ENCODE measurements at regions not wholly inside any gene's neighbourhood (a gene's known extent, or its start where the extent isn't known, plus 50 kb on each side); places are given as distances from the start of the nearest gene placed in this dataset.
"Not testable (repeated sequence)": the region's sequence is repeated elsewhere in the genome, so short reads cannot be mapped to it uniquely, and the experiment has no call there.

- ATAC-seq (no peak), DNase-seq (no peak)
- intact Hi-C loops (cut with micrococcal nuclease) = no loop called here
Observed at GRCh38 chr14:104230946-104231345, 92.6 kb downstream of the KIF26A start.

DNA sequence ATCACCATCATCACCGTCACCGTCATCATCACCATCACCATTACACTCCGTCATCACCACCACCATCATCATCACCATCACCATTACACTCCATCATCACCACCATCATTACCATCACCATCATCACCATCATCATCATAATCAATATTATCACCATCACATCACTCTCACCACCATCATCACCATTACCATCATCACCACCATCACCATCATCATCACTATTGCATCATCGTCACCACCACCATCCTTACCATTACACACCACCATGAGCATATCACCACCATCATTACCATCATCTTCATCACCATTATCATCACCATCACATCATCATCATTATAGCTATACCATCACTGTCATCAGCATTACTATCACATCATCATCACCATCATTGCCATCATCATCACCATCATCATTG lies 93.7 kb downstream of the KIF26A start:
- intact Hi-C loops (cut with micrococcal nuclease) = no loop called here
- ATAC-seq = no peak
- DNase-seq = no peak

- ATAC-seq; DNase-seq; intact Hi-C loops (cut with micrococcal nuclease): not testable (repeated sequence)
Observed at GRCh38 chr14:104234007-104234786, 95.8 kb downstream of the KIF26A start.

DNA sequence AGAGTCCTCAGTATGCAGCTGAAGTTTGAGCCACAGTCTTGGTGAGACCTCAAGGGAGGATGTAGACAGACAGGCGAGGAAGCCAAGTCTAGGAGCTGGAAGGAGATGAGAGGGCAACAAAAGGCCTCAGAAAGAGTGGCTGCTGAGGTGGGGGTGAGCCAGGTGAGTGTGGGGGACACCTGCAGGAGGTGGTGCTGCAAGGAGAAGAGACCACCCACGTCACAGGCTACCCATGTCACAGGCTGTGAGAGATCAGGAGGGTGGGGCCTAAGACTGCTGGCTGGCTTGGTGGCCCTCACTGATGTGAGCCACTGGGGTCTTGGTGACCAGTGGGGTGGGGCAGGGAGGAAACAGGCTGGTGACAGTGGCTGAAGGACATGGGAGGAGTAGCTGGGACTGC lies 97.3 kb downstream of the KIF26A start:
- intact Hi-C loops (cut with micrococcal nuclease) = no loop called here
- ATAC-seq (no peak), DNase-seq (no peak)

DNA sequence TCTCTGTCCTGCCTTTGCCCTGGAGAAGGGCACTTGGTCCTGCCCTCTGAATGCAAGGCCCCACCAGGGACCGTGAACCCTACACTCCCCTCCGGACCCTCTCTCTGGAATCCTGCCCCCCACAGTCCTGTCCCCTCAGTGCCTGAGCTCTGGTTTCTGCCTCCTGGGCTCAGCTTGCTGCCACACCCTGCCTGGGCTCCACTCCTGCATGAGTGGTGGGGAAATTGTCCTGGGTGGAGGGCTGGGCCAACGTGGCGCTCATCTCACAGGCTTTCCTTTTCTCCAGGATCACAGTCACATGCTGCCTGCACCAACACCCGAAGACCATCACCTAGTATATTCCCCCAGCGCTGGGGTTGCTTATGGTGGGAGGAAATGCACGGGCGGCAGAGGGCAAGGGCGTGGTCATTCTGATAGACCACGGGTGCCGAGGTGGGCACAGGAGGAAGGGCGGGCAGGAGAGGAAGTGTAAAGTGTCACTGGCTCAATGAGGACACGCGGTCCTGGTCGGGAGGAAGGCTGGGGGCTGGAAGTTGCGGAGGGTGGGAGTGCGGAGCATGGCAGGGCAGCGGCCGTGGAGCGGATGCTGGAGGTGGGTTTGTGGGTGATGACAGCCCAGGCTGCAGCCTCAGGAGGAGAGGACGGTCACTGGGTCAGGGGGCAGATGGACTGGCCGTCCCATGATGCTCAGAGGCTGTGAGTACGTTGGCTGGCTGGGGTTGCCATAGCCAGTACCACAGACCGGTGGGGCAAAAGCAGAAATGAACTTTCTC lies 99.5 kb downstream of the KIF26A start:
- DNase-seq (peak; percentile 20), ATAC-seq (no peak)
- intact Hi-C loops (cut with micrococcal nuclease) = no loop called here

- intact Hi-C loops (cut with micrococcal nuclease) = no loop called here
- no peak for DNase-seq
- ATAC-seq = no peak
Observed at GRCh38 chr14:104238424-104239184, 100.2 kb downstream of the KIF26A start.

- intact Hi-C loops (cut with micrococcal nuclease) = no loop called here
- DNase-seq (no peak), ATAC-seq (no peak)
Observed at GRCh38 chr14:104239185-104239775, 100.9 kb downstream of the KIF26A start.

DNA sequence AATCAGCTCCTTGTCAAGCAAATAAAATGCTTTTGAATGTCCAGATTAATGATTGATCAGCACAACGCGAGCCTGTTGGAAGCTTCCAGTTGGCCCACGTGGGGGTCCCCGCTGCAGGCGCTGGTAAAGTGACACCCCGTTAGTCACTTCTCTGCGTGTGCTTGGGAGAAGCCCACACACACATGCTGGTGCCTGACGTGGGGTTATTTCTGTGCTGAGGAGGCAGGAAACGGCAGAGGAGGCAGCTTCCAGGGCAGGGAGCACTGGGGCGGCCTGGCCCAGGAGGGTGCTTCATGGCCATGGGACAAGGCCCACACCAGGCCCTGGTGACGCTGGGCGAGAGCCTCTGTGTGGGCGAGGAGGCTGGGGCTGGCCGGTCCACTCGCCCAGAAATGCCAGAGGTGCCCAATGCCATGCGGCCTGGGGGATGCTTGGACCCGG lies 101.5 kb downstream of the KIF26A start:
- no peak for ATAC-seq
- DNase-seq = no peak
- intact Hi-C loops (cut with micrococcal nuclease) = no loop called here

DNA sequence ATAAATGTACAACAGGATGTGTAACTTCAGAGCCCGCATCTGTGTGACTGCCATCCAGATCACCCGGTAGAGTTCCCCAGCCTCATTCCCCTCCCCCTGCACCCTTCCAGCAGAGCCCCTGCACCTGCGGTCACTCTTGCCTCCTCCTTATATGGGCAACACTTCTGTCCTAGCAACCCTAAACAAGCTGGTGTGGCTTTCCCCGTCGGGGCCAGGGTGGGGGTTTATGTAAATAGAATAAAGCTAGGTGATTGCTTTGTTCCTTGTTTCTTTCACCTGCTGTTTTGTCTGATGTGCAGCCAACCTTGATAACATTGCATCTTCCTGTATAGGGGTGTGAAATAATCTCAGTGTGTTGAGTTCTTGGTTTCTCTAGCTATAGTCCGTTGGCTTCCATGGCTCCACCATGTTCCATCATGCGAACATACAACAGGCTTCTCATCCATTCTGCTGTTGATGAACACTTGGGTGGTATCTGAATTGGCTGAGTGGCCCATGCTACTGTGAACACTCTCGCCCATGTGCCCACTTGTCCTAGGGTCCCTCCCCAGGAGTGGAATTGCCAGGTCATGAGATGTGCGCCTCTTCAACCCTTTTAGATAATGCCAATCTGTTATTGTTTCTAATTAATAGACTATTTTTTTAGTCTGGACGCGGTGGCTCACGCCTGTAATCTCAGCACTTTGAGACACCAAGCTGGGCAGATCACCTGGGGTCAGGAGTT lies 102.2 kb downstream of the KIF26A start:
- ATAC-seq = no peak
- intact Hi-C loops (cut with micrococcal nuclease) = no loop called here
- no peak for DNase-seq

GRCh38 chr14:104243200-104243599 lies 104.8 kb downstream of the KIF26A start:
- ATAC-seq = no peak
- intact Hi-C loops (cut with micrococcal nuclease) = no loop called here
- DNase-seq = no peak

GRCh38 chr14:104244221-104245011 lies 106.0 kb downstream of the KIF26A start:
- intact Hi-C loops (cut with micrococcal nuclease) = no loop called here
- no peak for ATAC-seq
- no peak for DNase-seq

DNA sequence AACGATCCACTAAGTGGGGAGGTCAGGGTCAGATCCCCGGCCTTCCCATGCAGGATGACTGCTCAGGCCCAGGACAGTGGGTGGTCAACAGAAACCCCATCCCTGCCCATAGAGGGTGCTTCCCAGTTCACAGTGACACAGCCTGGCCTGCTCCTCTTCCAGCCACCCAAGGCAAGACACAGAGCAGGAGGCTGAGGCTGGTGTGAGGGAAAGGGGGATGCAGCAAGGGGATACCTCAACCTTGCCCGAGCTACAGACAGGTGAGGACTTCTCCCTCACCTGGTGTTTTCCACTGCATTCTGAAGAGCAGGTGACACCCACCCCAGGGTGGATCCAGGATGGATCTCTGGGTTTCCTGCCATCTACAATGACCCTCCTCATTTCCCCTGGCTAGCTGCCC lies 106.7 kb downstream of the KIF26A start:
- no peak for DNase-seq
- intact Hi-C loops (cut with micrococcal nuclease) = no loop called here

DNA sequence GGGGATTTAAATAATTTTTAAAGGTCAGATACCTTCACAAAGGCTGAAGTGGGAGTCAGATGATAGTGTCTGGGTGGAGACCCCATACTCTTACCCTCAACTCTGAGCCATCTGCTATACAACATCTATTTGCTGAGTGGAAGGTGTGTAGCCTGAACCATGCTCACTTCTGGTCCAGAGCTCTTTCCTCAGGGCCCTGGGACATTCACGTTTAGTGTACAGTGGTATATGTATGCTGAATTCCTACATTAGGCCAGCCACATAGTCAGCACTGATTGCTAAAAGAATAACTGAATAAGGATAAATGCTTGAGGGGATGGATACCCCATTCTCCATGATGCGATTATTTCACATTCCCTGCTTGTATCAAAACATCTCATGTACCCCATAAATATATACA lies 107.3 kb downstream of the KIF26A start:
- intact Hi-C loops (cut with micrococcal nuclease) = no loop called here
- DNase-seq (no peak), ATAC-seq (no peak)

More for the DNA sequence above, 106.7 kb downstream of the KIF26A start:
- ATAC-seq = no peak

DNA sequence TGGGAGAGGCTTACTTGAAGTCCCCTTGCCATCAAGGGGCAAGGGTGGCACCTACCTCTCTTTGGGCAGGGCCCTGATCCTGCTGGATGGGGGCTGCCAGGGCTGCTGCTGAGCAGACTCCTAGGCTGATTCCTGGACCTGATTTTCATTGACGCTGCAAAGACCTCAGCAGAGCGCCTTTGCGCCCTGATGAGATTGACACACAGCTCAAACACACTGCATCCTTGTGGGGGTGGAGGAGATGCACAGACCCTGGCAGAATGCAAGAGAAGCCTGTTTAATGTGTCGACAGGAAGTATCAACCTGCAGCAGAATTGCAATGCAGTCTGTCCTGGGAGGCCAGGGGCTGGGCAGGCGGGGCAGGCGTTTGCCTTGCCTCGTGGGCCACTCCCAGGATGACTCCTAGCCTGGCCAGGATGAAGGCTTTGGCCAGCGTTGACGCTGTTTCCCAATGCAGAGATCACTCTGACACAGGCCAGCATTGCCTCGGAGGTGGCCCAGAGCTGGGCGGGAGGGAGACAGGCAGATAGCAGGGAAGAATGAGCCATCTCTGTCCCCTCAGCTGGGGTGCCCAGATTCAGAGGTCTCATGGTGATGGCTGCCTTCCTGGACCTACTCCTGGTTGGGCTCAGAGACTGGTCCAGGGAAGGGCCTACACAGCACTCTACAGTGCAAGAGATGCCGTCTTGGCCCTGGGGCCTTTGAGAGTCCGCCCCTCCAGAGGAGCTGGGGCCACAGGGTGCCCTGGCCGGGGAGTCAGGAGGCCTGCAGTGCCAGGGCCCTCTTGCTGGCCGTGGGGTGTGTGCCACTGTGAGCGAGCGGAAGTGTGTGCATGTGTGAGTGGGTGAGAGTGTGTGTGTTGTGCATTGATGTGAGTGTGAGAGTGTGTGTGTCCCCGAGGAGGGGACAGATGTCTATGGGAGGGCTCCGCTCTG lies 108.3 kb downstream of the KIF26A start:
- DNase-seq (peak; percentile 20), ATAC-seq (no peak)
- intact Hi-C loops (cut with micrococcal nuclease) = no loop called here

DNA sequence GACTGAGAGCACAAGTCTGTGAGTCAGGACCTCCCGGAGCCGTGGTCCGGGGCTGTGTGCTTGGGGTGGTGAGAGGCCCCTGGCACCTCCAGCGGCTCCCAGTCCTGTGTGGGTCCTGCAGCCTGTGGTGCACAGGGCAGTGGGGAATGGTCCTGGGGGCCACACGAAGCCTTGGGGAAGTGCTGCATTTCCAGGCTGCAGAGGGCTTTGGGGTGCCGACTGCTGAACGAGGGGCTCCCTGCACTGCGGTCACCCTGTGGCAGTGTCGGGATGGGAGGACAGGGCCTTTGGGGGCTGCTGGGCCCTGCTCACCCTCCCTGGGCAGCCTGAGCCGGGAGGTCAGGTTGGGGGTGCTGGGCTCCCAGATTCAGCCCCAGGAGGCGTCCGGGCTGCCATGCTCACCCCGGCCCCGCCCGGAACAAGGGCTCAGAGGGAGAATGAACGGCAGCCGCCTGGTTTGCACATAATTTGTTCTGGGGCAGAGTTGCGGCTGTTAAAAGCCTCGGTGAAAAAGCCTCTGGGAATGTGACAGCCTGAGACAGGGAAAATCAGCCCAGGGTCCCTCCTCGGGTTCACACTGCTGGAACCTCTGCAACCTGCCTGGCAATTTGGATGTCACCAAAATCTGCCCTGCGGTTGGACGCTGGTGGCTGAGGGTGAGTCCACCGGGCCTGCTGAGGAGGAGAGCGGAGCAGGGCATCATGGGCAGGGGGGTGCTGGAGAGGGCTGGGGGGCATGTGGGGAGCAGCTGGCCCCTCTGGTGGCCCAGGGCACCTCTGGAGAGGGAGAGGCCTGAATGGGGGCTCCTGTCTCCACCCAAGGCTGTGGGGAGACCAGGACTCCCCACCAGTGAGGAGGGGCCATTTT lies 109.2 kb downstream of the KIF26A start:
- DNase-seq (no peak), ATAC-seq (no peak)

More for the DNA sequence above, 109.2 kb downstream of the KIF26A start:
- intact Hi-C loops (cut with micrococcal nuclease) = no loop called here

All from left ventricle myocardium superior (tissue), 1 donor.